Peyer's patch (tissue), 4 donors: ENCODE measurements at regions not wholly inside any gene's neighbourhood (a gene's known extent, or its start where the extent isn't known, plus 50 kb on each side); places are given as distances from the start of the nearest gene placed in this dataset.

ENCODE experiments used
- DNase-seq, 3 donors: peaks; one replicate each; pipeline ENCODE4 v3.0.0-alpha.2; 2017 to 2019
- H3K27ac ChIP-seq, 4 donors: fragments of 200-600 bp; sonication (generic); one replicate each; pipeline ENCODE4 v1.5.1; 2016 to 2019
- H3K27me3 ChIP-seq, 2 donors: fragments of 200-600 bp; sonication (generic); one replicate each; pipeline ENCODE4 v1.5.1; 2019
- H3K36me3 ChIP-seq, 3 donors: fragments of 200-600 bp; sonication (generic); one replicate each; pipeline ENCODE4 v1.5.1; 2016 to 2019
- H3K4me1 ChIP-seq, 4 donors: fragments of 200-600 bp; sonication (generic); one replicate each; pipeline ENCODE4 v1.5.1; 2016 to 2019
- H3K4me3 ChIP-seq, 4 donors: fragments of 200-600 bp; sonication (generic); 1 replicate in 3 of 4; 2 replicates in 1 of 4; pipeline ENCODE4 v1.5.1; 2016 to 2019; ENCODE audit warnings: mild to moderate bottlenecking in 1 of 4
- H3K9me3 ChIP-seq, 4 donors: fragments of 200-600 bp; sonication (generic); one replicate each; pipeline ENCODE4 v1.5.1; 2016 to 2019; ENCODE audit warnings: mild to moderate bottlenecking in 1 of 4
- CTCF ChIP-seq, 6 experiments: fragments of 450-650 bp in 4 of 6; fragments of 200-600 bp in 2 of 6; sonication (generic) in 1 of 6; IDR thresholded peaks; one replicate each; pipeline ENCODE4 v1.5.1; 2017 to 2019; ENCODE audit warnings: antibody characterized with exemption in 6 of 6, mild to moderate bottlenecking in 3 of 6, moderate library complexity in 1 of 6
- POLR2A ChIP-seq, 2 donors: fragments of 450-650 bp; IDR thresholded peaks; one replicate each; pipeline ENCODE4 v1.5.1; 2017; ENCODE audit warnings: antibody characterized with exemption in 2 of 2, mild to moderate bottlenecking in 2 of 2, moderate library complexity in 2 of 2

- DNase-seq, result no peak
- Histone ChIP-seq H3K27me3 (no peaks in the 10 kb centered on the region), H3K27ac (no peak overlapping the region), H3K9me3 (no peaks in the 10 kb centered on the region), H3K4me3 (no peak overlapping the region), H3K36me3 (no peaks in the 10 kb centered on the region), H3K4me1 (no peaks in the 10 kb centered on the region)
- TF ChIP-seq CTCF (IDR thresholded peaks at IDR 0.05) (no peak), POLR2A (IDR thresholded peaks at IDR 0.05) (no peak)
These were observed 105.6 kb downstream of the BUB3 start for GRCh38 chr10:123259791-123260190.

GRCh38 chr10:123262456-123262855 lies 108.3 kb downstream of the BUB3 start:
- Histone ChIP-seq H3K27me3 (no peaks in the 10 kb centered on the region), H3K4me3 (no peak overlapping the region), H3K27ac (no peak overlapping the region), H3K36me3 (no peaks in the 10 kb centered on the region), H3K9me3 (no peaks in the 10 kb centered on the region), H3K4me1 (no peaks in the 10 kb centered on the region)
- no peak for DNase-seq
- no peak for TF ChIP-seq CTCF (IDR thresholded peaks at IDR 0.05)
- no peak for TF ChIP-seq POLR2A (IDR thresholded peaks at IDR 0.05)

DNA sequence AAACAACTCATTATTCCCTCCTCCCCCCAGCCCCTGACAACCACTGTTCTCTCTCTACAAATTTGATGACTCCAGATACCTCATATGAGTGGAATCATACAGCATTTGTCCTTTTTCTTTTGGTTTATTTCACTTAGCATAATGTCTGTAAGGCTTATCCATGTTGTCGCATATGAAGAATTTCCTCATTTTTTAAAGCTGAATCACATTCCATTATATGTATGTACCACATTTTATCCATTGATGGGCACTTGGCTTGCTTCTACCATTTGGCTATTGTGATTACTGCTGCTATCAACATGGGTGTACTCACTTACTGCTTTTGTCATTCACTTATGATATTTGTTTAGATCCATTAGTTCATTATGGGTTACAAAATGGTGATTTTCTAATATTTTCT lies 112.8 kb downstream of the BUB3 start:
- H3K4me3 ChIP-seq, result no peak overlapping the region
- TF ChIP-seq CTCF (IDR thresholded peaks at IDR 0.05) (no peak), POLR2A (IDR thresholded peaks at IDR 0.05) (no peak)
- H3K27ac ChIP-seq, result no peak overlapping the region
- no peaks in the 10 kb centered on the region for H3K27me3 ChIP-seq
- no peaks in the 10 kb centered on the region for H3K9me3 ChIP-seq
- no peak for DNase-seq
- H3K4me1 ChIP-seq, result no peaks in the 10 kb centered on the region
- no peaks in the 10 kb centered on the region for H3K36me3 ChIP-seq

DNA sequence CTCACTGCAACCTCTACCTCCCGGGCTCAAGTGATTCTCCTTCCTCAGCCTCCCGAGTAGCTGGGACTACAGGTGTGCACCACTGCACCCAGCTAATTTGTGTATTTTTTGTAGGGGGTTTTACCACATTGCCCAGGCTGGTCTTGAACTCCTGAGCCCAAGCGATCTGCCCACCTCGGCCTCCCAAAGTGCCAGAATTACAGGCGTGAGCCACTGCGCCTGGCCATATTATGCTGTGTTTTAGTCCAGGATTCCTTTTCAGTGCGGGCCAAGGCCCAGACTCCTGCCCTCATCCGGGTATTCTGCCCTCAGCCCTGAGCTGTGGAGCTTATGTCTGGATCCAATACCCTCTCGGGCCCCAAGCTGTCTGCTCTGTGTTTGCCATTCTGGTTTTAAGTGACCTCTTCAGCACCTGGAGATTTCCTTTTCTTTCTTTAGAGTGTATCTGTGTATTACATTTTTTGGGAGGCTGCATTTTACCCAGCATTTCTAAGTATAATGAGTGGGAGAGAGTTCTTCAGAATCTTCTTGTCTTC lies 114.9 kb downstream of the BUB3 start:
- H3K27ac ChIP-seq, result no peak overlapping the region
- H3K9me3 ChIP-seq, result no peaks in the 10 kb centered on the region
- H3K27me3 ChIP-seq, result peaks cover 0 to 4% of the 10 kb centered on the region in 2 donors
- no peaks in the 10 kb centered on the region for H3K36me3 ChIP-seq
- no peak for DNase-seq
- TF ChIP-seq CTCF (IDR thresholded peaks at IDR 0.05), result no peak
- no peak for TF ChIP-seq POLR2A (IDR thresholded peaks at IDR 0.05)
- no peak overlapping the region for H3K4me3 ChIP-seq
- H3K4me1 ChIP-seq, result no peaks in the 10 kb centered on the region

- no peaks in the 10 kb centered on the region for H3K36me3 ChIP-seq
- no peak overlapping the region for H3K4me3 ChIP-seq
- TF ChIP-seq POLR2A (IDR thresholded peaks at IDR 0.05) (no peak), CTCF (IDR thresholded peaks at IDR 0.05) (no peak)
- peaks cover 0 to 4% of the 10 kb centered on the region in 2 donors for H3K27me3 ChIP-seq
- H3K4me1 ChIP-seq, result no peaks in the 10 kb centered on the region
- DNase-seq, result no peak
- H3K27ac ChIP-seq, result no peak overlapping the region
- no peaks in the 10 kb centered on the region for H3K9me3 ChIP-seq
These were observed 115.5 kb downstream of the BUB3 start for GRCh38 chr10:123269675-123270074.

GRCh38 chr10:123270221-123270620 lies 116.0 kb downstream of the BUB3 start:
- H3K9me3 ChIP-seq, result no peaks in the 10 kb centered on the region
- H3K36me3 ChIP-seq, result no peaks in the 10 kb centered on the region
- H3K4me1 ChIP-seq, result no peaks in the 10 kb centered on the region
- no peak for TF ChIP-seq CTCF (IDR thresholded peaks at IDR 0.05)
- TF ChIP-seq POLR2A (IDR thresholded peaks at IDR 0.05), result no peak
- H3K27me3 ChIP-seq, result peaks cover 0 to 4% of the 10 kb centered on the region in 2 donors
- no peak overlapping the region for H3K27ac ChIP-seq
- no peak overlapping the region for H3K4me3 ChIP-seq
- DNase-seq, result no peak
